ENCODE measurements at regions not wholly inside any gene's neighbourhood (a gene's known extent, or its start where the extent isn't known, plus 50 kb on each side); places are given as distances from the start of the nearest gene placed in this dataset.

GRCh38 chr2:235319095-235319494, 174.7 kb upstream of the AGAP1 start:
- no peak overlapping the region for H2AFZ ChIP-seq (ENCODE audit: low read length)
- DNase-seq, result no peak
- H3K36me3 ChIP-seq (replicated peaks; ENCODE audit: insufficient read depth, low read length), result no peaks in the 10 kb centered on the region
- H4K20me1 ChIP-seq (ENCODE audit: insufficient read depth, low read length), result no peaks in the 10 kb centered on the region
- no peaks in the 10 kb centered on the region for H3F3A ChIP-seq (ENCODE audit: insufficient read depth, low read length)
- no peak overlapping the region for H3K27ac ChIP-seq (ENCODE audit: low read length)
- no peak overlapping the region for H3K4me3 ChIP-seq (ENCODE audit: low read length)
- no peak overlapping the region for H3K4me2 ChIP-seq (ENCODE audit: low read depth, low read length)
- no peaks in the 10 kb centered on the region for H3K9me3 ChIP-seq (replicated peaks; ENCODE audit: insufficient read depth, low read length)
- no peaks in the 10 kb centered on the region for H3K4me1 ChIP-seq (ENCODE audit: low read length)
- no peak overlapping the region for H3K9ac ChIP-seq (ENCODE audit: low read length)
- H3K79me2 ChIP-seq (ENCODE audit: low read length), result no peaks in the 10 kb centered on the region
- no peaks in the 10 kb centered on the region for H3K27me3 ChIP-seq (replicated peaks; ENCODE audit: insufficient read depth, low read length)
- H3K9me2 ChIP-seq (replicated peaks; ENCODE audit: insufficient read depth, low read length), result no peaks in the 10 kb centered on the region
- TF ChIP-seq EZH2 (optimal IDR thresholded peaks at IDR 0.05; ENCODE audit: low read depth, low read length) (no peak), CTCF (IDR thresholded peaks at IDR 0.05; ENCODE audit: low read length) (no peak), EZH2phosphoT487 (IDR thresholded peaks at IDR 0.05; ENCODE audit: low read length) (no peak)

GRCh38 chr2:235320326-235320725, 173.5 kb upstream of the AGAP1 start:
- Histone ChIP-seq H3K9me3 (replicated peaks; ENCODE audit: insufficient read depth, low read length) (no peaks in the 10 kb centered on the region), H3K36me3 (replicated peaks; ENCODE audit: insufficient read depth, low read length) (no peaks in the 10 kb centered on the region), H3K4me3 (ENCODE audit: low read length) (no peak overlapping the region), H2AFZ (ENCODE audit: low read length) (no peak overlapping the region), H3K4me1 (ENCODE audit: low read length) (no peaks in the 10 kb centered on the region), H3K27me3 (replicated peaks; ENCODE audit: insufficient read depth, low read length) (no peaks in the 10 kb centered on the region), H3K4me2 (ENCODE audit: low read depth, low read length) (no peak overlapping the region), H3K27ac (ENCODE audit: low read length) (no peak overlapping the region), H4K20me1 (ENCODE audit: insufficient read depth, low read length) (no peaks in the 10 kb centered on the region), H3K9ac (ENCODE audit: low read length) (no peak overlapping the region), H3F3A (ENCODE audit: insufficient read depth, low read length) (no peaks in the 10 kb centered on the region), H3K9me2 (replicated peaks; ENCODE audit: insufficient read depth, low read length) (no peaks in the 10 kb centered on the region), H3K79me2 (ENCODE audit: low read length) (no peaks in the 10 kb centered on the region)
- no peak for DNase-seq
- no peak for TF ChIP-seq EZH2 (optimal IDR thresholded peaks at IDR 0.05; ENCODE audit: low read depth, low read length)
- no peak for TF ChIP-seq EZH2phosphoT487 (IDR thresholded peaks at IDR 0.05; ENCODE audit: low read length)
- TF ChIP-seq CTCF (IDR thresholded peaks at IDR 0.05; ENCODE audit: low read length), result no peak

GRCh38 chr2:235324324-235324723, 169.5 kb upstream of the AGAP1 start:
- DNase-seq, result no peak
- no peaks in the 10 kb centered on the region for H3K9me2 ChIP-seq (replicated peaks; ENCODE audit: insufficient read depth, low read length)
- no peak overlapping the region for H2AFZ ChIP-seq (ENCODE audit: low read length)
- peaks cover 10% of the 10 kb centered on the region for H3F3A ChIP-seq (ENCODE audit: insufficient read depth, low read length)
- no peak overlapping the region for H3K9ac ChIP-seq (ENCODE audit: low read length)
- no peaks in the 10 kb centered on the region for H3K36me3 ChIP-seq (replicated peaks; ENCODE audit: insufficient read depth, low read length)
- no peak overlapping the region for H3K4me3 ChIP-seq (ENCODE audit: low read length)
- no peaks in the 10 kb centered on the region for H4K20me1 ChIP-seq (ENCODE audit: insufficient read depth, low read length)
- H3K27me3 ChIP-seq (replicated peaks; ENCODE audit: insufficient read depth, low read length), result no peaks in the 10 kb centered on the region
- no peaks in the 10 kb centered on the region for H3K9me3 ChIP-seq (replicated peaks; ENCODE audit: insufficient read depth, low read length)
- H3K4me2 ChIP-seq (ENCODE audit: low read depth, low read length), result no peak overlapping the region
- no peaks in the 10 kb centered on the region for H3K79me2 ChIP-seq (ENCODE audit: low read length)
- H3K27ac ChIP-seq (ENCODE audit: low read length), result no peak overlapping the region
- no peak for TF ChIP-seq EZH2phosphoT487 (IDR thresholded peaks at IDR 0.05; ENCODE audit: low read length)
- H3K4me1 ChIP-seq (ENCODE audit: low read length), result peaks cover 22% of the 10 kb centered on the region

GRCh38 chr2:235325151-235325550, 168.7 kb upstream of the AGAP1 start:
- H3K79me2 ChIP-seq (ENCODE audit: low read length), result no peaks in the 10 kb centered on the region
- no peak overlapping the region for H2AFZ ChIP-seq (ENCODE audit: low read length)
- DNase-seq, result no peak
- H3F3A ChIP-seq (ENCODE audit: insufficient read depth, low read length), result peaks cover 10% of the 10 kb centered on the region
- no peaks in the 10 kb centered on the region for H3K27me3 ChIP-seq (replicated peaks; ENCODE audit: insufficient read depth, low read length)
- peaks cover 22% of the 10 kb centered on the region for H3K4me1 ChIP-seq (ENCODE audit: low read length)
- H3K4me3 ChIP-seq (ENCODE audit: low read length), result no peak overlapping the region
- no peak overlapping the region for H3K27ac ChIP-seq (ENCODE audit: low read length)
- no peak overlapping the region for H3K9ac ChIP-seq (ENCODE audit: low read length)
- no peak overlapping the region for H3K4me2 ChIP-seq (ENCODE audit: low read depth, low read length)
- TF ChIP-seq CTCF (IDR thresholded peaks at IDR 0.05; ENCODE audit: low read length) (no peak), EZH2 (optimal IDR thresholded peaks at IDR 0.05; ENCODE audit: low read depth, low read length) (no peak), EZH2phosphoT487 (IDR thresholded peaks at IDR 0.05; ENCODE audit: low read length) (no peak)
- H3K9me3 ChIP-seq (replicated peaks; ENCODE audit: insufficient read depth, low read length), result no peaks in the 10 kb centered on the region
- no peaks in the 10 kb centered on the region for H3K9me2 ChIP-seq (replicated peaks; ENCODE audit: insufficient read depth, low read length)
- no peaks in the 10 kb centered on the region for H3K36me3 ChIP-seq (replicated peaks; ENCODE audit: insufficient read depth, low read length)
- H4K20me1 ChIP-seq (ENCODE audit: insufficient read depth, low read length), result no peaks in the 10 kb centered on the region

Measured in MM.1S (cell line).